ENCODE measurements at regions not wholly inside any gene's neighbourhood (a gene's known extent, or its start where the extent isn't known, plus 50 kb on each side); places are given as distances from the start of the nearest gene placed in this dataset.

DNA sequence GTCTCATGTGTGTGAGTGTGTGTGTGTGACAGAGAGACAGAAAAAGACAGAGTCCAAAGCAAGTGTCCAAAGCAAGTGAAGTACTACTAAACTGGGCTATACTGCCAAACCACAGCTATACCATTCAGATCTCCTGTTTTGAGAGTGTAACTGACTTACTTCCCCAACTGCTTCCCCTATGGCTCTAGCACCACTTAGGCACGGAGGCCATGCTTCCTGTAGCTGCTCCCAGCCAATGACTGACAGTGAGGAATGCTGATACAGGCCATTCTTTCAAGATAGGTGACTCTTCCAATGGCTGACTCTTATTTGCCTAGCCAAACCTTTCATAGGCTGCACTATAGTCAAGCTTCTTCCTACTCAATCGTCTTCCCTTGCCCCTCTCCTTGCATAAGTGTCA, 393.2 kb downstream of the BCAT1 start:
- Mint-ChIP-seq H3K4me1 (peaks cover 0 to 6% (median under 1%) of the 10 kb centered on the region in 4 donors), H3K27me3 (peaks cover 11 to 42% (median 21%) of the 10 kb centered on the region in 5 donors), H3K36me3 (no peaks in the 10 kb centered on the region), H3K9me3 (peaks cover 0 to 3% (median 0%) of the 10 kb centered on the region in 9 donors), H3K27ac (no peak overlapping the region), H3K4me3 (no peak overlapping the region)
- ATAC-seq (no peak), DNase-seq (no peak)
- POLR2A ChIA-PET: no interaction called here

GRCh38 chr12:24554612-24555295, 394.1 kb downstream of the BCAT1 start:
- H3K36me3 Mint-ChIP-seq: no peaks in the 10 kb centered on the region
- peaks cover 9 to 32% (median 14%) of the 10 kb centered on the region in 5 donors for H3K27me3 Mint-ChIP-seq
- POLR2A ChIA-PET: no interaction called here
- no peak overlapping the region for H3K4me3 Mint-ChIP-seq
- no peak overlapping the region for H3K27ac Mint-ChIP-seq
- H3K9me3 Mint-ChIP-seq: peaks cover 0 to 3% (median 0%) of the 10 kb centered on the region in 9 donors
- ATAC-seq: no peak
- peaks cover 0 to 3% (median 0%) of the 10 kb centered on the region in 4 donors for H3K4me1 Mint-ChIP-seq
- DNase-seq: no peak

GRCh38 chr12:24553259-24553658, 395.6 kb downstream of the BCAT1 start:
- Mint-ChIP-seq H3K27ac (no peak overlapping the region), H3K4me3 (no peak overlapping the region), H3K36me3 (no peaks in the 10 kb centered on the region), H3K9me3 (peaks cover 0 to 10% (median 0%) of the 10 kb centered on the region in 9 donors), H3K4me1 (no peaks in the 10 kb centered on the region), H3K27me3 (peaks cover 5 to 17% (median 9%) of the 10 kb centered on the region in 5 donors)
- DNase-seq: no peak
- ATAC-seq: no peak
- POLR2A ChIA-PET: no interaction called here

DNA sequence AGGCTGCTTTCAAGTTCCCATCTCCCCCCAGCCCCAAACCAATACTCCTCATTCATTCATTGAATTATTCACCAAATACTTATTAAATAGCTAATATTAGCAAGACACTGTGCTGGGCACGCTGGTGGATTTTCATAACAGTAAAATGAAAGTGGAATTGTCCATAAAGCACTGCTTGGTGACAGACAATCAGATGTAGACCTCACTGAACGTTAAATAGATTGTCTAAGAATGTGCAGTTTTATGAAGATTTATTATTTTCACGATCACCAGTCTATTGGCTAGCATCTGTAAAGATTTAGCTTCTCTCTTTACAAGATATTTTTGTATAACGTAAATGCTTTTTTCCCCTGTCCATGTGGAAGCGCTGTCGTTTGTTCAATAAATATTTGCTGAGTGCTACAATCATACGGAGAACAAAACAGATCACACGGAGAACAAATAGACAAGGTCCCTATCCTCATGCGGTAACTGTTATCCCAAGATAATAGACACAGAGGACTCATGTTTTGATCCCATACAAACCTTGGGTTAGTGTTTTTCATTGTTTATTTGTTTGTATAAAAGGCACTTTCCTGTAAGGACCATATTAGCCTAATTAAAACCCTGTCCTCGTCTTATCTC, 397.6 kb downstream of the BCAT1 start:
- Mint-ChIP-seq H3K9me3 (peaks cover 0 to 17% (median 0%) of the 10 kb centered on the region in 9 donors), H3K4me3 (no peak overlapping the region), H3K27ac (no peak overlapping the region), H3K36me3 (no peaks in the 10 kb centered on the region), H3K27me3 (peaks cover under 1 to 5% (median 3%) of the 10 kb centered on the region in 5 donors), H3K4me1 (no peaks in the 10 kb centered on the region)
- POLR2A ChIA-PET: no interaction called here
- DNase-seq (no peak), ATAC-seq (no peak)

GRCh38 chr12:24550609-24551008, 398.3 kb downstream of the BCAT1 start:
- DNase-seq (no peak), ATAC-seq (no peak)
- H3K27me3 Mint-ChIP-seq: peaks cover 0 to 5% (median 2%) of the 10 kb centered on the region in 5 donors
- no peak overlapping the region for H3K4me3 Mint-ChIP-seq
- POLR2A ChIA-PET: no interaction called here
- H3K36me3 Mint-ChIP-seq: no peaks in the 10 kb centered on the region
- no peak overlapping the region for H3K27ac Mint-ChIP-seq
- no peaks in the 10 kb centered on the region for H3K4me1 Mint-ChIP-seq
- H3K9me3 Mint-ChIP-seq: peaks cover 0 to 21% (median 0%) of the 10 kb centered on the region in 9 donors

- Mint-ChIP-seq H3K9me3 (peaks cover 0 to 21% (median 0%) of the 10 kb centered on the region in 9 donors), H3K27ac (no peak overlapping the region), H3K4me3 (no peak overlapping the region), H3K4me1 (no peaks in the 10 kb centered on the region), H3K27me3 (peaks cover 0 to 2% (median 0%) of the 10 kb centered on the region in 5 donors), H3K36me3 (no peaks in the 10 kb centered on the region)
- ATAC-seq (no peak), DNase-seq (no peak)
- POLR2A ChIA-PET: no interaction called here
Measured at GRCh38 chr12:24546661-24547060, 402.2 kb downstream of the BCAT1 start.

DNA sequence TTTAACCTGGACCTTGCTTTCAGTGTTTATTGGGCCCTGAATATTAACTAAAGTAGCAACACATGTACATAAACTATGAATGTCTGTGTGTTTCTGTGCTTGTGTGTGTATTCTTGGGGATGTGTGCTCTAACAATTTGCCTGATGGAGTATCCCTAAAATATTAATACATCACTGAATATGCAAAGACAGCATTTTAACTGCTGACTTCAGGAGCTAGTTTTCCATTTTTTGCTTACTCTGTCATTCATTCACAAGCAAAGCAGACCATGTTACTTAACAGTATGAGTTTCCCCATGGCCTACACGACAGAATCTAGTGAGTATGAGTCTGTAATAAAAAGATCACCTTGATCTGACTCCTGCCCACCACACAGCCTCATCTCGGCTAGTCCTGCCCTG, 402.8 kb downstream of the BCAT1 start:
- H3K9me3 Mint-ChIP-seq: peaks cover 0 to 21% (median 0%) of the 10 kb centered on the region in 9 donors
- H3K27ac Mint-ChIP-seq: no peak overlapping the region
- no peak overlapping the region for H3K4me3 Mint-ChIP-seq
- peaks cover 0 to 2% (median 0%) of the 10 kb centered on the region in 5 donors for H3K27me3 Mint-ChIP-seq
- POLR2A ChIA-PET: no interaction called here
- H3K4me1 Mint-ChIP-seq: no peaks in the 10 kb centered on the region
- no peaks in the 10 kb centered on the region for H3K36me3 Mint-ChIP-seq
- DNase-seq (no peak), ATAC-seq (no peak)

- DNase-seq (no peak), ATAC-seq (no peak)
- Mint-ChIP-seq H3K36me3 (no peaks in the 10 kb centered on the region), H3K4me3 (no peak overlapping the region), H3K27me3 (peaks cover 0 to 2% (median 0%) of the 10 kb centered on the region in 5 donors), H3K9me3 (peaks cover 0 to 20% (median 0%) of the 10 kb centered on the region in 9 donors), H3K27ac (no peak overlapping the region), H3K4me1 (no peaks in the 10 kb centered on the region)
- POLR2A ChIA-PET: no interaction called here
Measured at GRCh38 chr12:24544368-24544767, 404.5 kb downstream of the BCAT1 start.

DNA sequence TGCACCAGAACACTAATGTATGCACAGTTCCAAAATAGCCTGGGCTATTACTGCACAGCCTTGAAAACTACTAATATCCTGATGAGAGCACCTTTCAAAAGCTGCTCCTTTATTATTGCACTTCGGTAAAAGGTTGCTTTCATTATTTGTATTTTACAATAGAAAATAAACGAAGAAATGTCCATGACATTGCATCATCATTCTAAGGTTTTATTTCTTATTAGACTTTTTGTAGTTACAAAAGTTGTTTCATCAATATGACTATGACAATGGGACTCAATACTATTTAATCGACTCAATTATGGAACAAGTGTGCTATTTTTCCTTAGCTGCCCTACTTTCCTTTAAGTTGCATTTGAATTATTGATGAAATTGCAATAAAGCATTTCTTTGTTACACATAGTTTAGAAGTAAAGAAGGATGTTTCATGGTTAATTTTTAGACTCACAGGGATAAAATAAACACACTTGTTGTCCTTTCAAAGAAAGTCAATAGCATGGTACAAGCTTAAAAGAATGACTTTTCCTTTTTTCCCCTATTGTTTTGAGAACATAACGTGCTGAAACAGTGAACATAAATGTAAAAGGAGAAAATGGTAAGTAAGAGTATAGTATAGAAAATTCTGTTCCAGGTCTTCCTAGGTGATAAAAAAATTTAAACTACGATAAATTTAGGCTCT, 407.6 kb downstream of the BCAT1 start:
- Mint-ChIP-seq H3K4me1 (no peaks in the 10 kb centered on the region), H3K27me3 (peaks cover 0 to 2% (median 1%) of the 10 kb centered on the region in 5 donors), H3K4me3 (no peak overlapping the region), H3K36me3 (no peaks in the 10 kb centered on the region), H3K9me3 (peaks cover 0 to 5% (median 0%) of the 10 kb centered on the region in 9 donors), H3K27ac (no peak overlapping the region)
- ATAC-seq (no peak), DNase-seq (no peak)
- POLR2A ChIA-PET: no interaction called here

DNA sequence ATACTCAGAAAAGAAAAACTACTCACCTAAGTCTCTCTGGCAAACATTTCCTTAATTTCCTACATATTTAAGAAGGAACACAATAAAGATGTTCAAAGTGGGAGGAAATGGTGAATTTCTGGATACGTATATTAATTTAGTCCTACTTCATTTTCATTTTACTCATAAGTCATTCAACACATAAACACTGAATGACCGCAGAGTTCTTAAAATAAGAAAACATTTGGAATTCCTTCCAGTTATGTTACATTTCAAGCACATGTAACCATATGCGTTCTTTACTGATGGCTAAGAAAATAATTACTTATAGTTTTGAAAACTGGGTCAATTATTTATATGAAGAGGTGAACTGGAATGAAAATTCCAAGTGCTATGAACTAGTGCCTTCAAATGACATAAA, 409.3 kb downstream of the BCAT1 start:
- no peaks in the 10 kb centered on the region for H3K4me1 Mint-ChIP-seq
- H3K36me3 Mint-ChIP-seq: no peaks in the 10 kb centered on the region
- no peak overlapping the region for H3K27ac Mint-ChIP-seq
- POLR2A ChIA-PET: no interaction called here
- peaks cover 0 to 2% (median 1%) of the 10 kb centered on the region in 5 donors for H3K27me3 Mint-ChIP-seq
- H3K9me3 Mint-ChIP-seq: peaks cover 0 to 3% (median 0%) of the 10 kb centered on the region in 9 donors
- DNase-seq (no peak), ATAC-seq (no peak)
- H3K4me3 Mint-ChIP-seq: no peak overlapping the region

GRCh38 chr12:24537083-24537860, 411.6 kb downstream of the BCAT1 start:
- Mint-ChIP-seq H3K27me3 (peaks cover 0 to 2% (median 1%) of the 10 kb centered on the region in 5 donors), H3K4me1 (no peaks in the 10 kb centered on the region), H3K9me3 (peaks cover 0 to 3% (median 0%) of the 10 kb centered on the region in 9 donors), H3K27ac (no peak overlapping the region), H3K36me3 (no peaks in the 10 kb centered on the region), H3K4me3 (no peak overlapping the region)
- DNase-seq: no peak
- POLR2A ChIA-PET: no interaction called here
- ATAC-seq: no peak

DNA sequence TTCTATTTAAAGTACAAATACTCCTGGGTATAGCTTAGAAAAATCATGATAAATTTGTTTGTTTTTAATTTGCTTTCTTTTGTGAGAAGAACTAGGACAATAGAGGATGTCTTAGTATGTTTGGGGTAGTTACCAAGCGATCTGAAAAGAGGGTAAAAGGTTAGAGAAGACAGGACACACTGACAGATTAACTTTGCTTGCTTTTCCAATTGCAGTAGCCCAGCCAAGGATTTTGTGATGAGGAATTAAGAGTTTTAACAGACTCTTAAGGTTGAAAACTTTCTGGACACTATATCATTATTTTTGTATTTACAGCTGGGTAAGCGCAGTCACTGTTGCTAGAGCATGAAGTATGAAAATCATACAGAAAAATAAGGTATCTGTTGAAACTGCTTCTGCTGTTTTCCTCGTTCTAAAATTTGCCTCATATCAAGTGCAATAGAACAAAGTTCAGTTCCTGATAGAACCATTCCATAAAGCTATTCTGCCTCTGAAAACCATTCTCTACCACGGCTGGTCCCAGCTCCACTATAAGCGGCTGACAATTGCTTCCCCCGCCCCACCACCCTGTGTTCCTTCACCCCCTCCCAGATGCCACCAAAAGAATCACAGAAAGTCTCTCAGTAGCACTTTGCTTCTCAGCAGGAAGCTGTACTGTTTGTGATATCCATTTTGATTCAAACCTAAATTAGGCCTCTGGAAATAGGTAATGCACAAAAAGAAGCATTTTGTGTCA, 413.4 kb downstream of the BCAT1 start:
- Mint-ChIP-seq H3K36me3 (no peaks in the 10 kb centered on the region), H3K4me3 (no peak overlapping the region), H3K27me3 (peaks cover 0 to 1% (median 0%) of the 10 kb centered on the region in 5 donors), H3K27ac (no peak overlapping the region), H3K4me1 (no peaks in the 10 kb centered on the region), H3K9me3 (no peaks in the 10 kb centered on the region)
- DNase-seq: no peak
- no peak for ATAC-seq
- POLR2A ChIA-PET: no interaction called here
